HG03439 (cell line): ENCODE measurements at regions not wholly inside any gene's neighbourhood (a gene's known extent, or its start where the extent isn't known, plus 50 kb on each side); places are given as distances from the start of the nearest gene placed in this dataset.
"Not testable (repeated sequence)": the region's sequence is repeated elsewhere in the genome, so short reads cannot be mapped to it uniquely, and the experiment has no call there.

Source experiments
- ATAC-seq: cut with Tn5 transposase; IDR thresholded peaks from one replicate; pipeline ENCODE4 v1.9.1; 2021; ENCODE audit warnings: mild to moderate bottlenecking, moderate library complexity; ENCODE audit not compliant: unreplicated experiment

DNA sequence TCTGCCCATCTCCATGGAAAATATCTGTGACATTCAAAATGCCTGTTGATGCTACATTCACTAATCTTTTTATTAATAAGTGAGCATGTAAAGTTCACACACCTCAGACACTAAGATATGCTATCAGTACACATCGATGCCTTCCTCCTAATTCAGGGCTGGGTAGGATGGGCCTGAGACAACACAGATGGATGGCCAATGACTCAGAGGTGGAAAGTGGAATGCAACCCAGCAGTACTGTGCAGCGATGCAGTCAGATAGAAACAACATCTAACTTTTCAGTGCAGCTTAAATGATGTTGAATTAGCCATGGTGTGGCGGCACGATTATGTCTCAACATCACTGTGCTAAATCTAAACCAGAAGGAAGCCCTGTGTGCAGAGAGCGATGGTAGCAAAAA is 161.6 kb upstream of the KCNJ15 start:
- no peak for ATAC-seq

DNA sequence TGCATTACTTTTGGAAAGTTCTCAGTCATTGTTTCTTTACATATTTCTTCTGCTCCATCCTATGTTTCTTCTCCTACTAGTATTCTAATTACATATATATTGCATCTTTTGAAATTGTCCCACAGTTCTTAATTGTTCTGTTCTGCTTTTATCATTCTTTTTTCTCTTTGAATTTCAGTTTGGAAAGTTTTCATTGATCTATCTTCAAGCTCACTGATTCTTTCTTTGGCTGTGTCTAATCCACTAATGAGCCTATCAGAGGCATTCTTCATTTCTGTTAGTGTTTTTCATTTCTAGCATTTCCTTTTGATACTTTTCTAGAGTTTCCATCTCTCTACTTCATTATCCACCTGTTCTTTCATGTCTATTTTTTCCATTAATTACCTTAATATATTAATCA is 159.0 kb upstream of the KCNJ15 start:
- no peak for ATAC-seq

DNA sequence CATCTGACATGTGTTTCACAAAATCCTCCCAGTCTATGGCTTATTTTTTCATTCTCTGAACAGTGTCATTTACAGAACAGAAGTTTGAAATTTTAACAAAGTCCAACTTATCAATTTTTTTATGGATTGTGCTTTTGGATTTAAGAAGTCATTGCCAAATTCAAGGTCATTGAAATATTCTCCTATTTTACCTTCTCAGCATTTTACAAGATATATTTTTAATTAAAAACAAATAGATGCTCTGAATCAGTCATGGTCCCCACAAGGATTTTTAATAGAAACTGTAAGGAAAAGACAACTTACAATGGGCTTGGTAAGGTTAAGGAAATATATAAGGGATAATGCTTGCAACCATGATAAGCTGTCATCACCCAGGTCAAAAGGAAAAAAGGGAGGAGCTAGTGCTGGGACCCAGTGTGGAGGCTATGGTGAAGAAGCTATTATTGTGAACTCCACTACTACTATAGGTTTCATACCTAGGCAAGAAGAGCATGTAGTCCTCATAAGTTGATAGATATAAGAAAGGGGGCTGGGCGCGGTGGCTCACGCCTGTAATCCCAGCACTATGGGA is 144.5 kb upstream of the KCNJ15 start:
- ATAC-seq, result no peak

DNA sequence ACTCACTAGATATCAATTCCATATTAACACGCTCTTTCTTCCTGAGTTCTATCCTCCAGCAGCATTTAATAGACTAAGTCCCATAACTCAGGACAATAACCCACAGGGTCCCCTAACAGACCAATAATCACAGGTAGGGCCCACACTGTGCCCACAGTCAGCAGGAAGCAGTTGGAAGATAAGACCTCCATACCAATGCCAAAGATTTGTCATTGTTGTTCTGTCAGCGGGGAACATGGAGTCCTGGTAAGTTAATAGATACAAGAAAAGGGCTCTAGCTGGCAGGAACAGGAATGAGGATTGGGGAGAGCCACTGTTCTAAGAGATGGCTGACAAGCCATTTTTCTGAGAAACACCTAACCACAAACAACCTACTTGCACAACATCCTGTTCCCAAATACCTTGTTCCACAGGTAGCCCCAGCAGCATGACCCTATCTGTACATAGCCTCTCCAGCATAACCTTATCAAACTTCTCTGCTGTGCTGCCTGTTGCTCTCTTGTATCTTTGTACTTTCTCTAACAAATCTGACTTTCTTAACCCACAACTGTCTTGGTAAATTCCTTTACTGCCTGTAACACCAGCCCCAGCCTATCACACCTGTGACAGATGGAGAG is 142.0 kb upstream of the KCNJ15 start:
- ATAC-seq, result no peak

DNA sequence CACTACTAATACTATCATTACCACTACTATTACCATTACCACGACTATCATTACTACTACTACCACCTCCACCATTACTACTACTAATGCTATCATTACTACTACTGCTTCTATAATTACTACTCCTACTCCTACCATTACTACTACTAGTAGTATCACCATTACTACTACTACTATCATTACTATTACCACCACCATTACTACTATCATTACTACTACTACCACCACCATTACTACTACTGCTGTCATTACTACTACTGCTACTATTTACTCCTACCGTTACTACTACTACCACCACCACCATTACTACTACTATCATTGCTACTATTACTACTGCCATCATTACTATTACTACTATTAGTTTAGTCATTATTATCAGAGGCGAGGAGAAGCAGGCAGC is 140.9 kb upstream of the KCNJ15 start:
- ATAC-seq, result no peak

DNA sequence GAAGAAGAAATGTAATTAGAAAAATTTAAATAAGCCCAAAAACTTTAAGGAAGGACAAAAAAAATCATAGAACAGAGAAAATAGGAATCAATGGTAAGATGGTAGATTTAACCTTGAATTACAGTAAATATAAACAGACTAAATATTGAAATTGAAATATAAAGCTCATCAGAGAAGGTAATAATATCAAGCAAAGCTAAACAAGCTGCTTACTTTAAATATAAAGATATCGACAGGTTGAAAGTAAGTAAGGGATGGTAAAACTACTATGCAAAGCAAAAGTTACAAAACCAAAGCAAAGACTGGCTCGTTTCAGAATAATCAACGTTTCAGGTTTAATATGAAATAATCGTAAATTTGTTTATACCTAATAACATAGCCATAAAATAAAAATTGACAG is 137.0 kb upstream of the KCNJ15 start:
- no peak for ATAC-seq

DNA sequence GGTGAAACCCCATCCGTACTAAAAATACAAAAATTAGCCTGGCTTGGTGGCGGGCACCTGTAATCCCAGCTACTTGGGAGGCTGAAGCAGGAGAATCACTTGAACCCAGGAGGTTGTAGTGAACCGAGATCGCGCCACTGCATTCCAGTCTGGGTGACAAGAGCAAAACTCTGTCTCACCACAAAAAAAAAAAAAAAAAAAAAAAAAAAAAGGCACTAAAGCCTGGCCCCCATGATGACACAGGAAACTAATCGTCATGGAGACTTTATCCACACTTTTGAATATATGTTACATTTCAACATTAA is 136.2 kb upstream of the KCNJ15 start:
- ATAC-seq, result not testable (repeated sequence)

DNA sequence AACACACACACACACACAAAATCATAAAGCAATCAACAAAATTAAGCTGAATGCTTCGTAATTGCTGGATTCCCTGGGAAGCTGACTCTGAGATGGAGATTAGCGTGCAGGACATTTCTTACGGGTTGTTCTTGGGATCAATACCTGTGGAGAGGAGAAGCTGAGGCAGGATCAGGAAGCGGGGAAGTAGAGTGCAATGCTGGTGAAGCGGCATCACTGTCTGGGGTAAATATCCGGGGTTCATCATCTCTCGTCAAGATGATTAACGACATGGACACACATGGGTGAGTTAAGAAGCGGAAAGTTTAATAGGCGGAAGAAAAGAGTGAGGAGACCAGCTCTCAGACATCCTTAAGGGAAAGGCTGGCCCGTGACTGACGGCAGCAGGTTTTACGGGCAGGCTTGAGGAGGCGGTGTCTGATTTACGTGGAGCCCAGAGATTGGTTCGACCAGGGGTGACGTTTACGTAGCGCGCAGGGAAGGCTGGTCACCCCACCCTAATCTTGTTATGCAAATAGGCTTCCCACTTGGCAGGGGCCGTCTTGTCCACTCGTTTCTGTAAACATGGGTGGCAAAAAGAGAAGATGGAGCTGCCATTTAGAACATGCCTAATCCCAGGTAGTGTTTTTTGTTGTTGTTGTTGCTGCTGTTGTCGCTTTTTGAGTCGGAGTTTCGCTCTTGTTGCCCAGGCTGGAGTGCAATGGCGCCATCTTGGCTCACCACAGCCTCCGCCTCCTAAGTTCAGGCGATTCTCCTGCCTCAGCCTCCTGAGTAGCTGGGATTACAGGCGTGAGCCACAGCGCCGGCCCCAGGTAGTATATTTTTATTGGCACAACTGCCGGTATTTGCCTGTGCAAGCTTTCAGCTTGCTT is 135.6 kb upstream of the KCNJ15 start:
- ATAC-seq, result no peak

DNA sequence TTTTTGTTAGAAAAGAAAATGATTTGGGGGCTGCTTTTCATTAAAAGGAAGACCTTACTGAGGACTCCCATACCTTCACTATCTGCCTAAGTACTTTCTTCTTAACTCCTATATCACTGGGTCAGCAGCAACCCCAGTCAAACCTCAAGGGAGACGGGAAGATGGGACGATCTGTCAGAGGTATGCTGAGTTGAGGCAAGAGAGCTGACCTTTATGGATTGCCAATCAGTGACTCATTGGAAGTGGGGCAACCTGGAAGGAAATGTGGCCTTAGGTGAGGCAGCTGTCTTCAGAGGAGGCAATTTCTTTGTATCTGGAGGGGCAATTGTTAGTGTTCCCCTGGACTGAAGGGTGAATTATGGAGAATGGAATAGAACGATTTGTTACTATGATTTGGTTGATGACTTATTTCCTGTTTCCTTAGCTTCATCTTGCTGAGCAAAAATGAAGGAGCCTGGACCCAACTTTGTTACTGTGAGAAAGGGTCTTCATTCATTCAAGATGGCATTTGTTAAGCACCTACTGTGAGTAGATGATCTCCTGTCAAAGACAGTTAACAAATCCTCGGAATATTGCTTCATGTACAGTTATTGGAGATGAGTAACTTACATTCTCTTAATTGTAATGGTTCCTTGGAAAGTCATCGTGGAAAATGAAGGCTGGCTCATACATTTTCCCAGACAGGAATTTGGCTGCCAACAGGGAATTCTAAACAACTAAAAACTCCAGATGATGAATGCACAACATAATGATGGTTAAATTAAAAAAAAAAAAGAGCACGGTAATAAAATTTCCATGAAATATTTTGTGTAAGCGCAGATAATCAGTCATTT is 134.7 kb upstream of the KCNJ15 start:
- no peak for ATAC-seq

DNA sequence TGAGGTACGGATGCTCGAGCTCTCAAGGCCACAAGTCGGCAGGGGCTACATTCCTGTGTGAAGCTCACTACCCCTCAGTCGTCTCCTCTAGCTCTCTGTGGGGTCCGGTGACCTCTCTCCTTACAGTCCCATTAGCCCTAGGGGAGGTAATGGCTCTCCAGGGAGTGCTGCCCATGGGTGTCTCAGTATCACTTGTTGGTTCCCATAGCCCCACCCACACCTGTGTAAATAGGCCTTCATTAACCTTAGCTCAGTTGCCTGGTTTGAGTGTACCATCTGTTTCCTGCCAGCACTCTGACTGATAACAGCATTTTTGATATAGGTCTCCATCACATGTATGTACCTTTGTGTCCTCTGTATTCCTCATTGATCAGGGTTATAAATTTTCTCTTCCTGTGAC is 133.2 kb upstream of the KCNJ15 start:
- no peak for ATAC-seq

DNA sequence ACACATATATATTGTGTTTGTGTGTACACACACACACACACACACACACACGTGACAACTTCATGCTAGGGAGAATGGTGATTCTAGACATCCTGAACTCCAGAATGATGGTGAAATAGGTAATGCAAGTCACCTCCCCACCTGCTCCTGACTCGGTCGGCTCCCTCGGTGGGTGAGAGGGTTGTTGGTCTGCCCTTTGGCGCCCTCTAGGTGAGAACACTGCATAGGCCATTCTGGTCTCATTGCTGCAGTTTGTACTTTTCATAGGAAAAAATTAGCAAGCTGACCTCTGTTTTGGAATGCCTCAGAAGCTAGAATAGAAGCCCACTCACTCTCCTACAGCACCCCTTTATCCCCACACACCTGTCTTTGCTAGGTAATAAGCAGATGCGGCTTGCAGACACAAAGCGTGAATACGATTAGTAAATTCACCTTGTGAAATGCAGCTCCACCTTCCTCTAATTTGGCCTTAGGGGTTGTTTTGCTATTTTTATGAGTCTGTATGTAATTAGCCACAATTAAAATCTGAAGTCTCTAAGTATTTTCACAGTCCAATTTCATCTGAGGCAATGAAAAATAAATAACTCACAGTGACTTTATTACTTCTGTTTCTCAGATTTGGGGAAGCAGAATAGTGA is 130.0 kb upstream of the KCNJ15 start:
- peak; percentile 58 for ATAC-seq

DNA sequence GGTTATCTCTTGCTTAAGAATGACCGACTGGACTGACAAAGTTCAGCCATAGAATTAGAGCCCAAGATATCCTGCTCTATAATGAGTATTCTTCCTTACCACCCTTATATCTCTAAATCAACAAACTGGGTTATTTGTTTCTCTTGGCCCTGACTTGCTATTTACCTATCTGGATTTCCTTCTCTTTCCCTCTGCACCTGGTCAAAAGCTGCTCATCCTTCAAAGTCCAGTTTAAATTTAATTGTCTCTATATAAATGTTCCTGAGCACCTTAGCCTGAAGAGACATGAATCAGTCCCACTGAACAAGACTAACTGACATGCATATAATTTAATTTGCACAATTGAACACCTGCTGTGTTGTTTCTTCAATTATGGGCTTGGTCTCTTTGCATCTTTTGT is 127.1 kb upstream of the KCNJ15 start:
- no peak for ATAC-seq

DNA sequence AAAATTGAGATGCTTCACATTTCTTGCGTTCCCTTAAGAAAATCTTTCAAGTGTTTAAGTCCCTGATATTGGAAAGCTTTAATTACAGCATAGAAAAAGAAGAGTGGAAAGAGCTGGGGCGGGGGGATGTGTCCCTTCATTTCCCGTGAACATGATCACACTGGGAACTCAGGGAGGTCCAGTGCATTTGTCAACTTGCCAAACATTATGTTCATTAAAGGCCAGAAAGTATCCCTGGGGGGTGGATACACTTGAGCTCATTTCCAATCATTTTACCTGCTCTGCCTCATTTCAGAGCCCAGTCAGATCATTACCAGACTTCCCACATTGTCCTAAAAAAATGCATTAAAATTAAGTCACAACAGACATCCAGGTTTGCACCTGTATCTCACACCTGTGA is 123.6 kb upstream of the KCNJ15 start:
- no peak for ATAC-seq

DNA sequence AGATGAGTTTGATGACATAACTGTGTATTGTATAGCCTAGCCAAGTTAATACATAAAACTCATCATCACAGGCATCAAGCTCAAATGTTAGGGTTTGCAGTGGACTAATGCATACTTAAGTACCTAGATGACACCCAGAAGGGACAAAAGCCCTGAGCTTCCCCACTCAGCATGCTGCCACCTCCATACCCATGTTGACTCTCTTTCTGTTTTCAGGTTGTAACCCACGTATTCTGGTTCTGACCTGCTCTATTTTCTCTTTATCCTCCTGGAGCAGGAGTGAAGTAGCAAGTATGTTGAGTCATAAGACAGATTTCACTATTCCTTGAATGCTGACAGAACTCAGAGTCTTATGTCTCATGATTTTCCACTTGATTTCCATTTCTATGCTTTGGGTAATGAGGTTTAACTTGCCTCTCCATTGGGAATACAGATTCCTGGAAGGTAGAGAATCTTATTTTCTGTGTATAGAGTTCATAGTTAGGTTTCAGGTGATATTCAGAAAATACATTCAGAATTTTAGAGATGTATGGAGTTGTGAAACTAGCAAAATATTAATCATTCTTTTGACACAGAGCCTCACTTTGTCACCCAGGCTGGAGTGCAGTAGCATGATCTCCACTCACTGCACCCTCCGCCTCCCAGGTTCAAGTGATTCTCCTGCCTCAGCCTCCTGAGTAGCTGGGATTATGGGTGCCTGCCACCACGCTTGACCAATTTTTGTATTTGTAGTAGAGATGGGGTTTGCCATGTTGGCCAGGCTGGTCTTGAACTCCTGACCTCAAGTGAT is 122.5 kb upstream of the KCNJ15 start:
- no peak for ATAC-seq

DNA sequence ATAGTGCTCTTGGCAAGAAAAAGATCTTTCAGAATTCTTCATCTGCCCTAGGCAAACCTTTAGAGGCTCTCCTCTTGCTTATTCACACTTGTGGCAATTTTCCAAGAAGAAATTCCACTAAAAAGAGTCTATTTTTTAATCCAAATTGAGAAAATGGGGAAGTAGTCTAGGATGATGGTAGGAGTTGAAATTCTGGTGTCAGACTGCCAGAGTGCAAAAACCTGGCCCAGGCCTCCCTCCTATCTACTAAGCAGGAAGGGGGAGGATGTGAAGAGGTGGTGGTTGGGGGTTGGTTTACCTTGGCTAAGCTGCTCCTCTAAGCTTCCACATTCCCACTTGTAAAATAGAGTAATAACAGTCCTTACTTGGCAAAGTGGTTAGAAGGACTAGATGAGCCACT is 120.6 kb upstream of the KCNJ15 start:
- ATAC-seq, result no peak

DNA sequence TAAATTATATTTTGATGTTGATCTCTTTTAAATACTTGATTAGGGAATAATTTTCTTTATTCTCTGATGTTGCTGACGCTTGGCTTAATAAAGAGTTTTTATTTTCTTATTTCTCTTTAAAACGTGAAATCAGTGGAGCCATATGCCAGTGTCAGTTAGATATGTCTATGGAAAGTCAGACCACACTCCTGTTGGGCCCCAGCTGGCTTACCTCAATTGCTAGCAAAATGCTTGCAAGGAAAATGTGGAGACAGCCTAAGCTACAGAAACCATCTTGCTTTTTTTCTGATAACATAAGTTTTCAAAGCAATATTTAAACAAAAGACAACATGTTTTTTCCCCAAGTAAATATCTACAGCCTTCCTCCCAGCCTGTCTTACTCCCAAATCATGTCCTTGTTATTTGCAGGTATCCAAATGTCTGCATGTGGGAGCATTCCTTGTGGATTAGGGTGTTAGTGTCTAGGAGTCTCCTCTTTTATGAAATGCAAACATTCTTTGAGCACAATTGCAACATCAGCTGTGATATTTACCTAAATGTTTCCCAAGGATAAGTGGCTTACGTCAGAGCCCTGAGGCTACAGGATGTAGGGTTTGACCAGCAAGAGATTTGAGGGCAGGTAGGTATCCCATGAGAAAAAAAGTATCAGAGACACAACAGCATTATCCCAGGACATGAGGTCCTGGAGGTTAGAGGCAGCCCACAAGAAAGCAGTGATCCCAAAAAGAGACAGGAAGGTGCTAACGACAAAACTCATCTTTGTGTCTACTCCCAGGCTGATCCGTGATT is 117.2 kb upstream of the KCNJ15 start:
- ATAC-seq, result no peak

DNA sequence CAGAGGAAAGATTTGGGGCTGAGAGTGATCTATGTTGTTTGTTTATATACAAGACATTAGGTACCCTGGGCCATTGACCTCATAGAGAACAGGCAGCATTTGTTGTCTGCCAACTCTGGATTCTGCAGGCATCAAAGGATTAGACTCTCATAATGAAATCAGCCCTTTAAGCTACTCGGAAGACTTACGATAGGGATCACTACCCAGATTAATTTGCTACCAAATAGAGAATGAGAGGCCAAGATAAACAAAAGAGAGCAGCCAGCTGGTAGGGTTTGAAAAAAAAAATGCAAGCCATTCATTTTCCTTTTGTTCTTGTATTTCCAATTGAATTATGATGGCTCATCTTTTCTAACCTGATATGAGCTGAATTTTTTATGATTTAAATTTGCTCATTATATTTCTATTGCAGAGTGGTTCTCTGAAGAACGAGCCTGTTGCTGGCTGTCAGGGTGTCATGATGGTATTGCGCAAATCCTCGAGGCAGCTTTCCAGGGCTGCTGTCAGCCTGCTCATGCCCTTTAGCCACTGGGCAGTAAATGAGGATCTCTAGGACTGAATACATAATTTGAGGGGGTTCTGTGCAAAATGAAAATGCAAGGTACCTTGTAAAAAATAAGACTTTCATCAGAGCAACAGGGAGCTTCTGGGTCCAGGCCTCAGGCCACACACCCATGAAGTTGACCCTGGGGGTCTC is 116.4 kb upstream of the KCNJ15 start:
- ATAC-seq, result no peak

DNA sequence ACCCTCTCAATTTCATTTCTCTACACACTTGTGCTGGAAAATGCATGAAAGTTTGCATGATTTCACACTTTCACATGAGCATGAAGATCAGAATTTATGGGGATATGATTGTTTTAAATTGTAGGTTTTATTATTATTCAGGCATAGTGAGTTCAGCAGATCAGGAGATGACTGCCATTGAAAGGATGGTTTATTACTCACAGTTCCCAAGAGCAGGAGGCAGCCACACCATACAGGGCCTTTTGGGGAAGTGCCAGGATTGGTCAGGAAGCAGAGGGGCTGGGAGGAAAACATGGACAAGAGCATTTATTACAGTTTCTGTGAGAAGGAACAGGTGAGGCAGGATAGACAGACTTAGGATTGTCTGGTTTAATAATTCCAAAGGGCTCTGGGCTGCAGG is 114.6 kb upstream of the KCNJ15 start:
- no peak for ATAC-seq

DNA sequence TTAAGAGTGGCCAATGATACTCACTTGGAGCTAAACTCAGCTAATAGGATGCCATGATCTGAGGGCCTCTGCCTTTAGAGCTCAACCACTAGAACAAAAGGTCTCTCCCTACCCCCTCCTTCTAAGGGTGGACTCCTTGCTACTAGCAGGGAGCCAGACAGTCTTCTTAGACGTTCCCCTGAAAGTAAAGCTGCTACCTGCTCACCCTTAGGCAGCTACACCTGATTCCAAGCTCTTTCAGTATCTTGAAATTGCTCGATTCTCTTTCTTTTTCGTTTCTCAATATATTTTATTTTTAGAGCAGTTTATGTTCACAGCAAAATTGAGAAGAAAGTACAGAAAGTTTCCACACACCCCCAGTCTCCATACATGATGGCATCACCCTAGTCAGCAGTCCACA is 112.6 kb upstream of the KCNJ15 start:
- ATAC-seq, result no peak
